NCI-H187 (cell line): ENCODE measurements at regions not wholly inside any gene's neighbourhood (a gene's known extent, or its start where the extent isn't known, plus 50 kb on each side); places are given as distances from the start of the nearest gene placed in this dataset.

ENCODE experiments used
- DNase-seq, 2 experiments: peaks; one replicate each; lab custom pipeline; 2025; lab: John Stamatoyannopoulos, UW

DNA sequence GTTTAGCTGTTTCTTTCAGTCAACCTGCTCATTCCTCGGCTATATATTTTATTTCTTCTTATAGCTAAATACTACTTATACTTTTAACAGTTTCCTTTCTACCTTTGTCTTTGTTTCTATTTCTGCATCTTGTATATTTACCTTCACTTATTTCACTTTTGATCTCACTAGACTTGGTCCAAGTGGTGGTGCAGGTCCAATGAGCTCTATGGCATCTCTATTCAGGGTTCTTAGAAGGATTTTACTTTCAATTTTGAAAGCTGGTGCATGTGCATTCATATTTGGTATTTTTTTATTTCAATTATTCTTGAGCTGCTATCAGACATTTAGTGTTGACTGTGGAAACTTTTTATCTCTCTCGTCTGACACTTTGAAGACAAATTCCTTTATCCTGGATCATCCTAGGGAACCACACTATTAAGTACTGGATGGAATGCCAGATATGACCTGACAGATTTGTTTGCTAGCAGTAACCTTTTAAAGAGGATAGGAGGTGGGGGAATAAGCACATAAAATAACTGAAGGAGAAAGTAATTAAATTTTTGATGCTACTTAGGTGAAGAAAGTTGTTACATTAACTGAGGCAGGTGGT is 123.1 kb upstream of the PJA2 start:
- no peak for DNase-seq

GRCh38 chr5:109531262-109531661 is 121.5 kb upstream of the PJA2 start:
- DNase-seq = no peak

- DNase-seq = no peak
These were observed 120.2 kb upstream of the PJA2 start for GRCh38 chr5:109529987-109530386.

DNA sequence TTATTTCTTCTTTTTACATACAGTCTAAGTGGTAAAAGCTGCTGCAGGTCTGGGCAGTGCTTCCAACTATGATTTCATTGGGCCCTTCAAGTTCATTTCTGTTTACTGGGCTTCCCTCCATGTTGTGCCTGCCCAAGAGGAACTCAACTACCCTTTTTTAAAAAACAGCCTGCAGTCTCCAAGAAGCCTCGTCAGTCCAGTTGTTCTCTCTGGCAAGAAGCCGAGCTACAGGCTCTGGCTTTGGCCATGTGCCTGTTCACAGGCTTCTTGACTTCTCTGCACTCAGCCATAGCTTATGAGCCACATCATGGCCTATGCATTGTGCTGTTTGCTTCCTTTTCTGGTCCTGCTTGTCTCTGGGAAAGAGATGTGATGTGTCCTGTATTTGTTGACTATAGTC is 119.7 kb upstream of the PJA2 start:
- no peak for DNase-seq

DNA sequence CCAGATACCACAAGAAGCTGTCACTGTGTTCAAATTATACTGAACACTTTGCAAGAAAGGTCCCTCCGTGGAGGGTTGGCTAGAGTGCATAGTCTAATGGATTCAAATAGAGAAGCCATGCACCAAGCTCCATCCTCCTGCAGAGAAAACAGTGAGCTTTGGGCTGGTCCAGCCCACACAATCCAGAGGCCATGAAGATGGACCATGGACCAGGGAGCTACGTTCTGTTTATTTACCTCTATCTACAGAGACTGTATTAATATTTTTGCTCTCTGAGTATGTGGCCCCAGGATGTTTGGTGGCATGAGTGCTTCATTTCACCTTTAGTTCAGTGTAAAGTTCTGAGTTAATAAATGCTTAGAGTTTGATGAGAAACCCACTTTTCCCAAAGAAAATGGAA is 114.8 kb upstream of the PJA2 start:
- DNase-seq = no peak

DNA sequence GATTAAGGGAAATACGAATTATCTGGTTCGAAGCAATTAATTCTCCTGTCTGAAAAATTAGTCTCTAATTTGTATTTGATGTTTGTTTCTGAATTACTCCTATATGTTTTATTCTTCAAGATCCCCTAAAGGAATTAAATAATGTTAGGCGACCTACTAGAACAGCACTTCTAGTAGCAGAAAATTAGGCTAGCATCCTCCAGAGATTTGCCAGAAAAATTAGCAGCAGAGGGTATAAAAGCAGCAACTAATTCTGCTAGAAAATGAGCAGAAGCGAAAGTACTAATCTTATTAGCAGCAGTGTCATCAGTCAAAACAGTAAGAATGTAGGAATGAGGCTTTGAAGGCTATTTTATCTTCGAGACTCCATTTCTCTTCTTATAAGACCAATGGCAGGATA is 114.3 kb upstream of the PJA2 start:
- no peak for DNase-seq

GRCh38 chr5:109522404-109522803 is 112.6 kb upstream of the PJA2 start:
- no peak for DNase-seq

DNA sequence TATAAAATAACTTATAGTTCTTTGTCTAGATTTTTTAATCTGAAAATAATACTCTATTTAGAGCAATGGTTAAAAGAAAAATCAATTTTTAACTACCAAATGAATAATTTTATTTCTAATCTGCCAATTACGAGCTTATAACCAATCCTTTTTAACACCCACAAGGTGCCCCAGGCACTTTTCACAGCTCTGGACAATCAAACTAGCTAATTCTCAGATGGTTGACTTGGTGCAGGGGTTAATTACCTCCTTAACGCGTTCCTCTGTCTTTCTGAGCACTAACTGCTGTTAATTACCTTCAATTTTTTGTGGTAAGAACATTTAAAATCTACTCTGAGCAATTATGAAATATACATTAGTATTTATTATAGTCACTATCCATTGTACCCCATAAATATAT is 109.6 kb upstream of the PJA2 start:
- no peak for DNase-seq

DNA sequence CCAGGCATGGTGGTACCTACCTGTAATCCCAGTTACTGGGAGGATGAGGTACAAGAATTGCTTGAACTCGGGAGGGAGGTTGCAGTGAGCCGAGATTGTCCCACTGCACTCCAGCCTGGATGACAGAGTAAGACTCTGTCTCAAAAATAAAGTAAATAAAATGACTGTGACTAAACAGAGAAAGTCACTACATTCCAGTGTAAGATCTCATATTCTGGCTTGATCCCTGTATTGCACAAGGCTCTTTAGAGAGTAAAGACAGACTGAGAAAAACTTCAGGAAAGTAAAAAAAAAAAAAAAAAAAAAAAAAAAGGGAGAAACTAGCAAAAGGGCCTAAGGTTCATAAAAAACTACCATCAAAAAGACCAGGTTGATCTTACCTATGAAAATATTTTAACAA is 106.6 kb upstream of the PJA2 start:
- no peak for DNase-seq

GRCh38 chr5:109511980-109512734 is 102.4 kb upstream of the PJA2 start:
- no peak for DNase-seq

GRCh38 chr5:109506556-109506955 is 96.8 kb upstream of the PJA2 start:
- no peak for DNase-seq

DNA sequence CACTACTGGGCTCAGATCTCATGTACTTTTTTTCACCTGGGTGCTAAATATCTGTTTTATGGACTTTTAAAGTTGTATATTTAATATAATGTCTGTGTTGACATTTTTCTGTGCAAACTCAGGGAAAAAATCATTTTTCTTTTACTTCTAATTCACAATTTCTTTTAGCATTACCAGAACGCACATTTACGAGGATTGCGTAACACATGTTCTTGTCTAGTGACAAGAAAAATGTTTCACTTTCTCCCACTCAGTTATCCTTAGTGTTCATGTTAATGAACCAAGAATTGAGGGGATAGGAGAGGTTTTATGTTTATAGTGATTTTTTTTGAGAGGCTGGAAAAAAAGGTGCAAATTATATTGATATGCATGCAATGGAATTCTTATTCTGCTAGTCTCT is 86.3 kb upstream of the PJA2 start:
- DNase-seq = no peak

- no peak for DNase-seq
These were observed 78.1 kb upstream of the PJA2 start for GRCh38 chr5:109487753-109488420.

DNA sequence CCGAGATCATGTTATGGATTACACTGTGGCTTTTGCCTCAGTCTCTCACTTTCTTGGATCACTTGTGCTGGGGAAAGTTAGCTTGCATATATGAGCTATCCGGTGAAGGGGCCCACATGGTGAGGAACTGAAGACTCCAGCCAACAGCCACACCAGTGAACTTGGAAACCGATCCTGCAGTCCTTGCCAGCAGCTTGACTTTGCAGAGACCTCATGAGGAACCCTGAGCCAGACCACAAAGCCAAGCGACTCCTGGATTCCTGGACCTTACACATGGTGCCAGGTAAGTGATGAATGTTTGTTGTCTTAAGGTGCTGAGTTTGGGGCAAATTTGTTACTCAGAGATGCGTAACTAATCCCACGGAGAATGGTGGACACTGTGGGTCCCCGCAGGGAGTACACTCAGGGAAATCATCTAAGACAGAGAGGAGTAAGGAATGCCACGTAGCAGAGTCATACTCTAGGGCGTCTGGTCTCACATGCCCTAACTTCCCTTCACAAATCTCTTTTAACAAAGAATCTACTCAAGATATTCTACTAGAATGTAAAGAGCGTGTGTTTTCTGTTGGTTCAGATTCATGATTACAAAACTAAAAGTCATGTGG is 76.5 kb upstream of the PJA2 start:
- DNase-seq = no peak

- DNase-seq = peak; percentile 25 to 32
These were observed 75.3 kb upstream of the PJA2 start for GRCh38 chr5:109485030-109485429.

- DNase-seq = no peak
These were observed 74.8 kb upstream of the PJA2 start for GRCh38 chr5:109484597-109484996.

DNA sequence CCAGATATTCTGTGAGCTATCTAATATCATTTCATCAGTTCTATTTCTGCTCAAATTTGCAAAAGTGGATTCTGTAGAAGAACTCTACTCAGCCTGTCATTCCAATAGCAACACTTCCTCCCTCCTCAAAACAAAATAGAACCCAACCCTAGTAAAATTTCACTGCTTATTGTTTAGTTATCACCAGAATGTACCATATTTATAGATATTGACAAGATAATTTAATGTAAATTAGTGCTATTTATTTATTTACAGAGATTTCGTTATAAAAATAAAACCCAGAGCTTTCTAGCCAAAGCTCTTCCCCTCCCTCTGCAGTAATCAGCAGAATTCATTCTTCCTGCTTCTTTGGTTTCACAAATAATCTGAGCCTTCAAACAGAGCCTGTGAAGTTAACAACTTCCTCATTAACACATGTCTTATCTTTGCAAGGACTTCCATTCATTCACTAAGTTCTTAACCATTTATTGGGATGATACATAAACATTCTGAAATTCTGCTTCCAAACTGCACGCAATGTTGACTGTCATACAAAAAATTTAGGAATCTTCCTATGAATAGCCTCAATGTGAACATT is 73.7 kb upstream of the PJA2 start:
- no peak for DNase-seq

DNA sequence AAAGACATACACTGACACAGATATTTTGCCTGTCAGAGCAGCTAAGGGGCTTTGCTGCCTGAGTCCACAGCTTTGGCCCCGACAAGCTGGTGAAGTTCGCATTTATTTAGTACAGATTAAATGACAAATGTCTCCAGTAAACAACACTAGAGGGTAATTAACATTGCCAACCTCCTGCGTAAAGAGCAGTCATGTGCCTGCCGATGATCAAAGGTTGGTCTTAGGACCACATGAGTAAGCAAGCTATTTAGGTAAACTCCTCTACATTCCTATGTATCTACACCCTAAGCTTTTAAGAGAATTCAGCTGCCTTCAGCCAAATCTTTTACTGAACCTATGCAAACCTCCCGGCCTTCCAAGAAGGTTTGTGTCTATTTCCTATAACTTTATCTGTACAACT is 73.0 kb upstream of the PJA2 start:
- no peak for DNase-seq

- no peak for DNase-seq
These were observed 69.6 kb upstream of the PJA2 start for GRCh38 chr5:109479260-109479860.

GRCh38 chr5:109478830-109479229 is 69.1 kb upstream of the PJA2 start:
- no peak for DNase-seq

GRCh38 chr5:109476292-109476691 is 66.5 kb upstream of the PJA2 start:
- no peak for DNase-seq
